ENCODE measurements at regions not wholly inside any gene's neighbourhood (a gene's known extent, or its start where the extent isn't known, plus 50 kb on each side); places are given as distances from the start of the nearest gene placed in this dataset.

DNA sequence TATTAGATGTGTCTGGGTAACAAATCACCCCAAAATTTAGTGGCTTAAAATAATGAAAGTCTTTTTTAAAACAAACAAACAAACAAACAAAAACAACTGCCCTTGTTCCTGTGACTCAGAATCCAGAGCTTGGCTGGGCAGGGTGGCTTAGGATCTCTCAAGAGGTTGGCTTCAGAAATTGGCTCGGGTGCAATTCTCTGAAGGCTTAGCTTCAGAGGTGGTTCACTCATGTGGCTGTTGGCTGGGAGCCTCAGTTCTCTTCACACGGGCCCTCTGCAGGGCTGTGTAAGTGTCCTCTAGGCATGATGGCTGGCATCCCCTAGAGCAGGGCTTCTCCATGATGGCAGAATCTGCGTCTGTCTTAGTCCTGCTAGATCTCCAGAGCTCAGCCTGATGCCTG, 179.9 kb upstream of the BCOR start:
- H3K4me1 ChIP-seq (ENCODE audit: low read length) = peaks cover 16% of the 10 kb centered on the region
- H3K27ac ChIP-seq (ENCODE audit: low read length) = no peak overlapping the region
- no peaks in the 10 kb centered on the region for H3K27me3 ChIP-seq (ENCODE audit: low read length)
- H3K79me2 ChIP-seq (ENCODE audit: low read length) = no peaks in the 10 kb centered on the region
- H3K9ac ChIP-seq (ENCODE audit: low read length) = no peak overlapping the region
- H3K4me2 ChIP-seq (ENCODE audit: low read depth, low read length, poor library complexity, severe bottlenecking) = no peak overlapping the region
- no peaks in the 10 kb centered on the region for H4K20me1 ChIP-seq (ENCODE audit: insufficient read depth, low read depth, low read length)
- no peak for DNase-seq
- no peak overlapping the region for H2AFZ ChIP-seq (ENCODE audit: low read length)
- H3K9me2 ChIP-seq (replicated peaks; ENCODE audit: insufficient read depth, low read length) = no peaks in the 10 kb centered on the region
- no peaks in the 10 kb centered on the region for H3K36me3 ChIP-seq (ENCODE audit: insufficient read depth, low read length)
- H3K4me3 ChIP-seq (ENCODE audit: low read length) = no peak overlapping the region
- no peaks in the 10 kb centered on the region for H3K9me3 ChIP-seq (ENCODE audit: low read length)

DNA sequence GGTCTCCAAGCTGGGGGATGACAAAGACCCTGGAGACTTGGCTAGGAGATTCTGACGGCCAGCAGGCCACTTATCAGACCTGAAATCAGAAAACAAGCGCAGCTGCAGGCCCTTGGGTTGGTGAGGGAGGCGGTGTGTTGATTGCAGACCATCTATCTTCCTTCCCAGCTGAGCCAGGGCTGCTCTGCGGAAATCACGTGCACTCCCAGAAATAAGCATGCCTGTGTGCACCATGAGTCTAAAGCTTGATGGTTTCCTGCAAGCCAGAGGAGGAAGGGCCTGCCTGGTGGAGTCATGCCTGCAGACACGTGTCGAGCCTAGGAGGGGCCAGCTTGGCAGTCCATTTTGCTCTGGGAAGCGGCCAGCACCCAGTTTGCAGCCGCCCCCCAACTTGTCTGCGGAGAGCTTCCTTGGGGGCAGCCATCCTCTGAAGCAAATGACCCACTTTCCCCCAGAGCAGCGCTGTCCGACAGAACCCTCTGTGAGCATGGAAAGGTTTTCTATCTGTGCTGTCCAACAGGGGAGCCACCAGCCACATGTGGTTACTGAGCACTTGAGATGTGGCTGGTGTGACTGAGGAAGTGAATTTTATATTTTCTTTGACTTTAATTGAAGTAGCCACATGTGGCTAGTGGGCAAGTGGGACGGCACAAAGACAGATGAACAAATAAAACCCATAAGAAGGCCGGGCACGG, 175.7 kb upstream of the BCOR start:
- Histone ChIP-seq H3K9me2 (replicated peaks; ENCODE audit: insufficient read depth, low read length) (no peaks in the 10 kb centered on the region), H3K4me2 (ENCODE audit: low read depth, low read length, poor library complexity, severe bottlenecking) (no peak overlapping the region), H3K27ac (ENCODE audit: low read length) (no peak overlapping the region), H3K9ac (ENCODE audit: low read length) (no peak overlapping the region), H3K36me3 (ENCODE audit: insufficient read depth, low read length) (no peaks in the 10 kb centered on the region), H4K20me1 (ENCODE audit: insufficient read depth, low read depth, low read length) (no peaks in the 10 kb centered on the region), H3K4me1 (ENCODE audit: low read length) (no peaks in the 10 kb centered on the region), H3K9me3 (ENCODE audit: low read length) (no peaks in the 10 kb centered on the region), H3K79me2 (ENCODE audit: low read length) (no peaks in the 10 kb centered on the region), H2AFZ (ENCODE audit: low read length) (no peak overlapping the region), H3K27me3 (ENCODE audit: low read length) (no peaks in the 10 kb centered on the region), H3K4me3 (ENCODE audit: low read length) (no peak overlapping the region)
- no peak for DNase-seq

DNA sequence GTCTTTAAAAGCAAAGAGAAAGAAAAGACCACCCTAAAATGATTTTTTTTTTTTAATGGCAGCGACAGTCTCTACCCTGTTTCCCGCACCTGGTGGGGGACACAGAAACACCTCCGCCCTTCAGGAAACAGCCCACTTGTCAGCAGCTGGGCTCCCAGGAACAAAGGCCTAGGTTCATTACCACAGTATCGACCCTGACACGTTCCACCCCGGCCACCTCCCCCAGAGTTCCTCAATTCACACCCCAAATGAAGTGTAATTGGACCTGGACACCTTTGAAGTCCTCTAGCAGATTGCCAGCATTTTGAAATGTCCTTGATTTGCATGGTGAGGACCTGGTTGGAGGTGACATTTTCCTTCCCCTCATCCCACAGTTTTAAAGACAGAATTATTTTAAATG, 175.0 kb upstream of the BCOR start:
- Histone ChIP-seq H3K4me1 (ENCODE audit: low read length) (no peaks in the 10 kb centered on the region), H4K20me1 (ENCODE audit: insufficient read depth, low read depth, low read length) (no peaks in the 10 kb centered on the region), H3K9me2 (replicated peaks; ENCODE audit: insufficient read depth, low read length) (no peaks in the 10 kb centered on the region), H3K79me2 (ENCODE audit: low read length) (no peaks in the 10 kb centered on the region), H3K36me3 (ENCODE audit: insufficient read depth, low read length) (no peaks in the 10 kb centered on the region), H3K9ac (ENCODE audit: low read length) (no peak overlapping the region), H3K27me3 (ENCODE audit: low read length) (no peaks in the 10 kb centered on the region), H3K27ac (ENCODE audit: low read length) (no peak overlapping the region), H3K4me2 (ENCODE audit: low read depth, low read length, poor library complexity, severe bottlenecking) (no peak overlapping the region), H3K9me3 (ENCODE audit: low read length) (no peaks in the 10 kb centered on the region), H3K4me3 (ENCODE audit: low read length) (no peak overlapping the region), H2AFZ (ENCODE audit: low read length) (no peak overlapping the region)
- no peak for DNase-seq

DNA sequence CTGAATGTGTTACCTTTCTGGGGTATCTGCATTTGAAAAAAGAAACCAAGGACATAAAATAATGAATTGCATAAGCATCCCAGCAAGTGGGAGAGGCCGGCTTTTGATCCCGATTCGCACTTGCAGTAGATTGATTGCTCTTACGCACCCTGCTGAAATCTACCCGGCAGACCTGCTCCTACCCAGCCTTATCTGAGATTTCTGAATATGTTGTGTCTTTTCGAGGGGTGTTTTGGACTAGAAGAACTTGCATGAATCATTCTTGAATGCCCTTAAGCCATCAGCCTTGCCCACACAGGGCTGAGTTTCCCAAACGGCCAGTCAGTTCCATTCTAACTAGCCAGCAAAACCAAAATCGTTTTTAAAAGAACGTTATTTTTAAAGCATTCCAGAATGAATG, 174.4 kb upstream of the BCOR start:
- no peaks in the 10 kb centered on the region for H4K20me1 ChIP-seq (ENCODE audit: insufficient read depth, low read depth, low read length)
- H3K4me2 ChIP-seq (ENCODE audit: low read depth, low read length, poor library complexity, severe bottlenecking) = no peak overlapping the region
- H3K9ac ChIP-seq (ENCODE audit: low read length) = no peak overlapping the region
- H3K79me2 ChIP-seq (ENCODE audit: low read length) = no peaks in the 10 kb centered on the region
- H3K36me3 ChIP-seq (ENCODE audit: insufficient read depth, low read length) = no peaks in the 10 kb centered on the region
- H3K4me3 ChIP-seq (ENCODE audit: low read length) = no peak overlapping the region
- DNase-seq = no peak
- no peaks in the 10 kb centered on the region for H3K9me3 ChIP-seq (ENCODE audit: low read length)
- H3K27me3 ChIP-seq (ENCODE audit: low read length) = no peaks in the 10 kb centered on the region
- no peaks in the 10 kb centered on the region for H3K9me2 ChIP-seq (replicated peaks; ENCODE audit: insufficient read depth, low read length)
- H3K27ac ChIP-seq (ENCODE audit: low read length) = no peak overlapping the region
- H3K4me1 ChIP-seq (ENCODE audit: low read length) = no peaks in the 10 kb centered on the region
- no peak overlapping the region for H2AFZ ChIP-seq (ENCODE audit: low read length)

DNA sequence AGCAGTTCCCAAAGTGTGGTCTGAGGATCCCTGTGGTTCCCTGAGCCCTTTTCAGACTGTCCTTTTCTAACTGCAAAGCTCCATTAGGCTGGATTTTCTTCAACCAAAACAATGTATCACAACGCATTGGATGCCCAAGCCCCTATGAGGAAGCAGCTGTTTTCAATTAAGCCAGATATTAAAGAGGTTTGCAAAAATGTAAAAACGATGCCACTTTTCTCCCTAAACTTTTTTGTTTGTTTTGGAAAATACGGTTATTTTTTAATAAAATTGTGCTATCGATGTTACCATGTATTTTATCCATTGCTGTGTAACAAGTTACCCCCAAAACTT, 170.4 kb upstream of the BCOR start:
- H3K36me3 ChIP-seq (ENCODE audit: insufficient read depth, low read length) = no peaks in the 10 kb centered on the region
- H3K9me2 ChIP-seq (replicated peaks; ENCODE audit: insufficient read depth, low read length) = no peaks in the 10 kb centered on the region
- no peaks in the 10 kb centered on the region for H3K27me3 ChIP-seq (ENCODE audit: low read length)
- H2AFZ ChIP-seq (ENCODE audit: low read length) = no peak overlapping the region
- no peak overlapping the region for H3K9ac ChIP-seq (ENCODE audit: low read length)
- no peak overlapping the region for H3K4me3 ChIP-seq (ENCODE audit: low read length)
- H3K27ac ChIP-seq (ENCODE audit: low read length) = no peak overlapping the region
- H3K9me3 ChIP-seq (ENCODE audit: low read length) = no peaks in the 10 kb centered on the region
- H3K4me1 ChIP-seq (ENCODE audit: low read length) = no peaks in the 10 kb centered on the region
- H3K79me2 ChIP-seq (ENCODE audit: low read length) = no peaks in the 10 kb centered on the region
- no peak for DNase-seq
- no peaks in the 10 kb centered on the region for H4K20me1 ChIP-seq (ENCODE audit: insufficient read depth, low read depth, low read length)
- H3K4me2 ChIP-seq (ENCODE audit: low read depth, low read length, poor library complexity, severe bottlenecking) = no peak overlapping the region

DNA sequence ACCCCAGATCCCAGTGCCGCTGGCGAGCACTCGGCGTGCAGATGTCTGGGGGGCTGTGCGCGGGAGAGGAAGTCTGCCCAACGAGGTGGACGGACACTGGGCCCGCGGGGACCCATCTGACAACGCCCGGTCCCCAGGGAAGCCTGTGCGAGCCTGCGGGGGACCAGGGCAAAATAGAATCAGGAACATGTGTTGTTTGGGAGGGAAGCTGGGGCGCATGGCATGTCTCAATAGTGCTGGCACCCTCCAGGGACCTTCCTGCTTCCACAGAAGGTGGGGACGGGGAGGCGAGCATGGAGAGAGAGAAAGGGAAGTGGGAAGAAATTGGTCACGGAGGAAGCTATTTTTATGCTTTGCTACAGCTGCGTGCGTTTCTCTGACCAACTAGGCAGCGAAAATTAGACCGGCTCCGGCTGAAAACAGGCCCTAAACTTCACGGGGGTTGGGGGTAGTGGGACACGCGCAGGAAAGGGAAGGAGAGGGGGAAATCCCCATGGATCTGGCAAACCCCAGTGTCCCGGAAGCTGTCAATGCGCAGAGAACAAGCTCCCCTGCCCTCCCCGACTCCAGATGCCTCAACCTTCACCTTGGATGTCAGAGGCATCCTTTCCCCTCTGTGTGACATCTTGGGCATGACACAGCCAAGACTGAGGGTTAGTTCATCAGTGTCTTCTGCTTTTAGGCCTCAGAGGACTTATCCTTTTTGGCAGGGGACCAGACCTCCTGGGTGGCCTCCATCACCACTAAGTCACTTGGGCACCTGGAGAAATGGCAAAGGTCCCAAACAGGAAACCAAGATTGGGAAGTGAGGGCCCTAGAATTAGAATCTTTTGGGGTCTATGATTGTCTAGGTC, 169.8 kb upstream of the BCOR start:
- Histone ChIP-seq H3K4me2 (ENCODE audit: low read depth, low read length, poor library complexity, severe bottlenecking) (no peak overlapping the region), H3K9me2 (replicated peaks; ENCODE audit: insufficient read depth, low read length) (no peaks in the 10 kb centered on the region), H3K27me3 (ENCODE audit: low read length) (no peaks in the 10 kb centered on the region), H4K20me1 (ENCODE audit: insufficient read depth, low read depth, low read length) (no peaks in the 10 kb centered on the region), H3K4me1 (ENCODE audit: low read length) (no peaks in the 10 kb centered on the region), H3K4me3 (ENCODE audit: low read length) (no peak overlapping the region), H3K27ac (ENCODE audit: low read length) (no peak overlapping the region), H3K9ac (ENCODE audit: low read length) (no peak overlapping the region), H3K36me3 (ENCODE audit: insufficient read depth, low read length) (no peaks in the 10 kb centered on the region), H3K9me3 (ENCODE audit: low read length) (no peaks in the 10 kb centered on the region), H3K79me2 (ENCODE audit: low read length) (no peaks in the 10 kb centered on the region), H2AFZ (ENCODE audit: low read length) (no peak overlapping the region)
- DNase-seq = no peak

DNA sequence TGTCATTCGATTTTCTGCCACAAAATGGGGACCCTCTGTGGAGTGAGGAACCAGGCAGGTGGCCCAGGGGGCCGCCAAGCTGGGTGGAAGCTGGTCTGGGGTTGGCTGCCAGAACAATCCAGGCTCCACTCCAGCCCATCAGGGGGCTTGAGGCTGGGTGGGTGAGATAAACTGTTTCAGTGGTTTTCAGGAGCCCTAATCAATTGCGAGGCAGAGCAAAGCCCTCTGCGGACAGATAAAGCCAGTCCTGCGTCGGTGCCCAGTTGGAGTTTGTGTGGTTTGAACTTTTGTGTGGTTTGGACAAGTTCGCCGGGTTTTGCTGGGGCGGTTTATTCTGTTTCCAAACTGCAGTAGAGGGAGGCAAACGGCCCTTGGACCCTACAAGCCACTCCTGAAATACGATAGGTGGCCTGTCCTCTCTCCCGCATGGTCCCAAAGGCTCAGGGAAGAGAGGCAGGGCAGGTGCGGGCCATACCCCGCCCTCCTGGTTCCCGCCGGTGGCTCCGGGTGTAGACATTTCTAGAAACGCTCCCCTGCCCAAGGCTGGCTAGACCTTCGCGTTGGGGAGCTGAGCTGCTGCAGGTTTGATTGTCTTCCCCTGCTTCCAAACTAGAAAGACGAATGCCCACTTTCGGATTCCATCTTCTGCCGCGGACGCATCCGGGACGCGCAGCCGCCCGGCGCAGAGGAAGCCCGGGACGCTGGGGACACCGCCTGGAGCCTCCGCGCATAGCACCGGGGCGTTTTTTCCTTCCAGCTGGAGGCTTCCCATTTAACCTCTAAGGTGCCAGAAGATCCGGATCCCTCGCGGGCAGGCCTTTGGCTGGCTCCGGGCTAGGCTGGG, 169.0 kb upstream of the BCOR start:
- Histone ChIP-seq H3K9me3 (ENCODE audit: low read length) (no peaks in the 10 kb centered on the region), H4K20me1 (ENCODE audit: insufficient read depth, low read depth, low read length) (no peaks in the 10 kb centered on the region), H3K9me2 (replicated peaks; ENCODE audit: insufficient read depth, low read length) (no peaks in the 10 kb centered on the region), H3K27me3 (ENCODE audit: low read length) (no peaks in the 10 kb centered on the region), H3K27ac (ENCODE audit: low read length) (no peak overlapping the region), H2AFZ (ENCODE audit: low read length) (no peak overlapping the region), H3K4me3 (ENCODE audit: low read length) (no peak overlapping the region), H3K9ac (ENCODE audit: low read length) (no peak overlapping the region), H3K4me2 (ENCODE audit: low read depth, low read length, poor library complexity, severe bottlenecking) (no peak overlapping the region), H3K36me3 (ENCODE audit: insufficient read depth, low read length) (no peaks in the 10 kb centered on the region), H3K4me1 (ENCODE audit: low read length) (no peaks in the 10 kb centered on the region), H3K79me2 (ENCODE audit: low read length) (no peaks in the 10 kb centered on the region)
- DNase-seq = no peak

DNA sequence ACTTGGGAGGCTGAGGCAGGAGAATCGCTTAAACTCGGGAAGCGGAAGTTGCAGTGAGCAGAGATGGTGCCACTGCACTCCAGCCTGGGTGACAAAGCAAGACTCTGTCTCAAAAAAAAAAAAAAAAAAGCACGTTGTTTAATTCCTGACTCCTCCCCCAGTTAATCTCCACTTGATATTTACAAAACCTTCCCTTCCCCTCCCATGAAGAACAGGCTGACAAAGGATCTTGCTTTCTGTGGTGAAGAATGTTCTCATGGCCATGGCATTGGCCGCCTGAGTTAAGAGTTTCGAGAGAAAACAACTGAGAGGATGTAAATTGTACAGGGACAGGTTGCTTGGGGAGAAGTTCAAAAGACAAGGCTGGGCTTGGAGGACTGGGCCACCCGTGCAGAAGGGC, 168.2 kb upstream of the BCOR start:
- H2AFZ ChIP-seq (ENCODE audit: low read length) = no peak overlapping the region
- no peak overlapping the region for H3K4me2 ChIP-seq (ENCODE audit: low read depth, low read length, poor library complexity, severe bottlenecking)
- no peak for DNase-seq

More for the DNA sequence above, 168.2 kb upstream of the BCOR start:
- Histone ChIP-seq H3K4me1 (ENCODE audit: low read length) (no peaks in the 10 kb centered on the region), H3K79me2 (ENCODE audit: low read length) (no peaks in the 10 kb centered on the region), H3K27me3 (ENCODE audit: low read length) (no peaks in the 10 kb centered on the region), H3K27ac (ENCODE audit: low read length) (no peak overlapping the region), H3K9me2 (replicated peaks; ENCODE audit: insufficient read depth, low read length) (no peaks in the 10 kb centered on the region), H3K9me3 (ENCODE audit: low read length) (no peaks in the 10 kb centered on the region), H3K4me3 (ENCODE audit: low read length) (no peak overlapping the region), H4K20me1 (ENCODE audit: insufficient read depth, low read depth, low read length) (no peaks in the 10 kb centered on the region), H3K36me3 (ENCODE audit: insufficient read depth, low read length) (no peaks in the 10 kb centered on the region), H3K9ac (ENCODE audit: low read length) (no peak overlapping the region)

All from Karpas-422 (cell line).